Activated gamma-delta T cell treated with Interleukin-2 at 50 U/mL for 16 hours (primary cell): ENCODE measurements at regions not wholly inside any gene's neighbourhood (a gene's known extent, or its start where the extent isn't known, plus 50 kb on each side); places are given as distances from the start of the nearest gene placed in this dataset.
"Not testable (repeated sequence)": the region's sequence is repeated elsewhere in the genome, so short reads cannot be mapped to it uniquely, and the experiment has no call there.

Experiments
- DNase-seq: peaks from one replicate; pipeline ENCODE4 v3.0.0-alpha.2; 2020

DNA sequence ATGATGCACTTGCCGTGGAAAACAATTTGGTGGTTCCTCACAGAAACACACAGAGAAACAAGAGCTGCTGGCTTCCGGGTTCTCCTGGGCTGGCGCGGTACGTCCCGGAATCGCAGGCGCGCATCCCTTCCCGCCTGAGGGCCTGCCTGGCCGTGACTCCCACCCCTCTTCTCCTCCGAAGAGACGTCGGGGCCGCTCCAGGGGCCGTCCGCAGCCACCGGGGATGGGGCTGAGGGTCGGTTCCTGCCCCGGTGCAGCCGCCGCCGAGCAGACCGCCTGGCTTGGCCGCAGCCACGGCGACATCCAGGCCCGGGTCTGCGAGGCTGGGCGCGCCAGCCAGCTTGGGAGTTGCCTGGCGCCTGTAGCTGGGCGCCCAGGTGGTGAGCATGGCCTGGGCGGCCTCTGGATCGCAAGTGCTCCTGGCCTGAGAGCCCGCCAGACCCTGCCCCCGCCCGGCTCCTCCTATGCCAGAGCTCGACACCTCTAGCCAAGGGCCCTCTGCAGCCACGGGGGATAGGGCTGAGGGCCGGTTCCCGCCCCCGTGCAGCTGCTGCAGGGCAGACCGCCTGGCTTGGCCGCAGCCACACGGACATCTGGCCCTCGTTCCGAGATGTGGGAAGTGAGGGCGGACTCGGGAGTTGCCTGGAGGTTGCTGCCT is 1647.5 kb downstream of the SPATA31A7 start:
- DNase-seq, result not testable (repeated sequence)

DNA sequence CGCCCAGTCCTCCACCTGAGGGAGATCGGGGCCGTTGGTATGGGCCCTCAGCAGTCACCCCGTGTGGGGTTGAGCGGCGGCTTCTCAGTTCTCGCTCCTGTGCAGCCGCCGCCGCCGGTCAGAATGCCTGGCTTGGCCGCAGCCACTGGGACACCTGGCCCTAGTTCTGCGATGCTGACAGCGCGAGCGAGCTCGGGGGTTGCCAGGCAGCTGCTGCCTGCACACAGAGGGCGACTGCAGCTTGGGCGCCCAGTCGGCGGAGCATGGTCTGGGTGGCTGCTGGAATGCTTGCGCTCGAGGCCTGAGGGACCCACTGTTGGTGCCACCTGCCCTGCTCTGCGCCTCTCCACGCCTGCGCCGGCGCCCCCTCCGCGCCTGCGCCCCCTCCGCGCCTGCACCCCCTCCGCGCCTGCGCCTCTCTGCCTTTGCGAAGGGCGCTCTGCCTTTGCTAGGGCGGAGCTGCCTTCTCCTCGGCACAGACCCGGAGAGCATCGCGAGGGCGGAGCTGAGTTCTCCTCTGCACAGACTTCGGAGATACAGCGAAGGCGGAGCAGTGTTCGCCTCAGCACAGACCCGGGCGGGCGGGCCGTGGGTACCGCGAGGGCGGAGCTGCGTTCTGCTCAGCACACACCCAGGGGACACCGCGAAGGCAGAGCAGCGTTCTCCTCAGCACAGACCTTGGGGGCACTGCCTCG is 1648.3 kb downstream of the SPATA31A7 start:
- peak; percentile 97 for DNase-seq

DNA sequence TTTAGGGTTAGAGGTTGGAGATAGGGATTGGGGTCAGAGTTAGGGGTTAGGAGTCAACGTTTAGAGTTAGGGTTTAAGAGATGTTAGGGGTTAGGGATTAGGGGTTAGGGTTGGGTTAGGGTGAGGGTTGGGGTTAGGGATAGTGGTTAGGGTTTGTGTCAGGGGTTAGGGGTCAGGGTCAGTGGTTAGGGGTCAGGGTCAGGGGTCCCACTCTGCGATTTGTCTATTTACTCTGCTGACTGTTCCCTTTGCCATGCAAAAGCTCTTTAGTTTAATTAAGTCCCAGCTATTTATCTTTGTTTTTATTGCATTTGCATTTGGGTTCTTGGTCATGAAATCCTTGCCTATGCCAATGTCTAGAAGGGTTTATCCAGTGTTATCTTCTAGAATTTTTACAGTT is 1649.3 kb downstream of the SPATA31A7 start:
- DNase-seq, result not testable (repeated sequence)

DNA sequence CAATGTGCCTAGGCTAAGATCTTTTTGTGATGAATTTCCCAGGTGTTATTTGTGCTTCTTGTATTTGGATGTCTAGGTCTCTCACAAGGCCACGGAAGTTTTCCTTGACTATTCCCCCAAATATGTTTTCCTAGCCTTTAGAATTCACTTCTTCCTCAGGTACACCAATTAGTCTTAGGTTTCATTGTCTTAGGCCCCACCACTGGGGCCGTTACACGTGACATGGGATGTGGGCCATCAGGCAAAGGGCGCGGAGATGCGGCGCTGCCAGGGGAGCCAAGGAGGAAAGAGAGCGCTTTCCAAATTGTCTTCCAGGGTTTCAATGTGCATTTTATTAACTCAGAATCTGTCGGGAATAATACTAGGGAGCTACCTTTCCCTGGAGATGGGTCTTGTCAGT is 1653.3 kb downstream of the SPATA31A7 start:
- DNase-seq, result not testable (repeated sequence)

DNA sequence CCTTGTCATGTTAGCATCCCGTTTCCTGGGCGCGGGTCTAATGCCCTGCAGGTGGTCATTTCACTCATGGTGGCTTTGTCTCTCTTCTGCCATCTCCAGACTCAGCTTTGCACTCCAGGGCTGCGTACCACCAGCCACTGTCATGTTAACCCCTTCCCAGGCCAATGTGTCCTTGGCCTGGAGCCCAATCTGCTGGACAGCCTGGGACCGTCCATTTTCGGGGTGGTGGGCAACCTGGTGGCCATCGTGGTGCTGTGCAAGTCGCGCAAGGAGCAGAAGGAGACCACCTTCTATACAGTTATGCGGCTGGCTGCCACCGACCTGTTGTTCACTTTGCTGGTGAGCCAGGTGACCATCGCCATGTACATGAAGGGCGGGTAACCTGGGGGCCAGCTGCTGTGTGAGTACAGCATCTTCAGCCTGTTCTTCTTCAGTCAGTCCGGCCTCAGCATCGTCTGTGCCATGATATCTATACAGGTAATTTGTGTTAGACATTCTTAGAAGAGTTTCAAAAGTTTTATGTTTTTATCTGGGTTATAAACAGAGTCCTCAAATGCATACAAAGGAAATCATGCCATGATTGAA is 1654.0 kb downstream of the SPATA31A7 start:
- DNase-seq, result not testable (repeated sequence)

DNA sequence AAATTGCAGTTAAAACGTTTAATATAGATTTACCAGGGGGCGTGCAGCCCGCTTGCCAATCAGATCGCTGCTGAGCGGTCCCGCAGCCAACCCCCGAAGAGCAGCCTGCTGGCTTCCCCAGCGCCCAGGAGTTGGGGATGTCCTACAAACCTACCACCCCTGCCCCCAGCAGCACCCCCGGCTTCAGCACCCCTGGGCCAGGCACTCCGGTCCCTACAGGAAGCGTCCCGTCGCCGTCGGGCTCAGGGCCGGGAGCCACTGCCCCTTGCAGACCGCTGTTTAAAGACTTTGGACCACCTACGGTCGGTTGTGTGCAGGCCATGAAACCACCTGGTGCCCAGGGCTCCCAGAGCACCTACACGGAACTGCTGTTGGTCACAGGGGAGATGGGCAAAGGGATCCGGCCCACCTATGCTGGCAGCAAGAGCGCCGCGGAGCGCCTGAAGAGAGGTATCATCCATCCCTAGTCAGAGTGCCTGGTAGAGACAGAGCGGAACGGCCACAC is 1654.9 kb downstream of the SPATA31A7 start:
- not testable (repeated sequence) for DNase-seq

DNA sequence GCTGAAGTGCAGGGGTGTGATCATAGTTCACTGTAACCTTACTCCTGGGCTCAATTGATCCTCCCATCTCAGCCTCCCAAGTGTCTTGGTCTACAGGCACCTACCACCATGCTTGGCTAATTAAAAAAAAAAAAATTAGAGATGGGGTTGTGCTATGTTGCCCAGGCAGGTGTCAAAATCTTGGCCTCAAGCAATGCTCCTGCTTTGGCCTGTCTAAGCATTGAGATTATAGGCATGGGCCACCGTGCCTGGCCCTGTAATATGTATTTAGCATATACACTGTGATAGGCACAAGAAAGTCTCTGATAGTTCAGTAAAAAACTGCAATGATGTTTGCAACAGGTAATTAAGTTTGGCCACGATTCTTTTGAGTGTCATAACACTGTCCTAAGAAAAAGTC is 1658.4 kb downstream of the SPATA31A7 start:
- DNase-seq, result not testable (repeated sequence)

DNA sequence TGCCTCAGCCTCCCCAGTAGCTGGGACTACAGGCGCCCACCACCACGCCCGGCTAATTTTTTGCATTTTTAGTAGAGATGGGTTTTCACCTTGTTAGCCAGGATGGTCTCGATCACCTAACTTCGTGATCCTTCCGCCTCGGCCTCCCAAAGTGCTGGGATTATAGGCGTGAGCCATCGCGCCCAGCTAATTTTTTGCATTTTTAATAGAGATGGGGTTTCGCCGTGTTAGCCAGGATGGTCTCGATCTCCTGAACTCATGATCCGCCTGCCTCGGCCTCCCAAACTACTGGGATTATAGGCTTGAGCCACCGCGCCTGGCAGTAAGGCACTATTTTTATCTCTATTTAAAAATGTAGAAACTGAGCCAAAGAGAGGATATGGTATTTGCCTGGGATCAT is 1660.2 kb downstream of the SPATA31A7 start:
- not testable (repeated sequence) for DNase-seq

DNA sequence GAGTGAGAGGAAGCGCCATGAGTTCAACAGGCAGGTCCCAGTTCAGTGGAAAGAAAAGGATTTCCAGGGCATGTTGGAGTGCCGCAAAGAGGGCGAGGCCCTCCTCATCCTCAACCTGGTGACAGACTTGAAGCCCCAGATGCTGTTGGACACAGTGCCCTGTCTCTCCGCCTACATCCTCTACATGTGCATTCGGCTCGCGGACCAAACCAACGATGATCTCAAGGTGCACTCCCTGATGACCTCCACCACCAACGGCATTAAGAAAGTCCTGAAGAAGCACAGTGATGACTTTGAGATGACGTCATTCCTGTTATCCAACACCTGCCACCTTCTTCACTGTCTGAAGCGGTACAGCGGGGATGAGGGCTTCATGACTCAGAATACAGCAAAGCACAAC is 1667.4 kb downstream of the SPATA31A7 start:
- DNase-seq, result not testable (repeated sequence)

DNA sequence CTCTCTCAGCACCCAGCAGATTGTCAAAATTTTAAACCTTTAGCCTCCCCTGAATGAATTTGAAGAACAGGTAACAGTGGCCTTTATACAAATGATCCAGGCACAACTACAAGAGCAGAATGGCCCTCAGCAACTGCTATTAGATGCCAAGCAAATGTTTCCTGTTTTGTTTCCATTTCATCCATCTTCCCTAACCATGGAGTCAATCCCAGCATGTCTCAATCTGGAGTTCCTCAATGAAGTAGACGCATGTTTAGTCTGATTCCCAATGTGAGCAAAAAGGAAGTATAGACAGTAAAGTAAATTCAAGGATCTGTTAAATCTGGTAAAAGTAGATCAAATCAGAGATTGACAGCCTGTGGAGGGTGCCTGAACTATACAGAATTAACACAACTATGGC is 1668.4 kb downstream of the SPATA31A7 start:
- not testable (repeated sequence) for DNase-seq

DNA sequence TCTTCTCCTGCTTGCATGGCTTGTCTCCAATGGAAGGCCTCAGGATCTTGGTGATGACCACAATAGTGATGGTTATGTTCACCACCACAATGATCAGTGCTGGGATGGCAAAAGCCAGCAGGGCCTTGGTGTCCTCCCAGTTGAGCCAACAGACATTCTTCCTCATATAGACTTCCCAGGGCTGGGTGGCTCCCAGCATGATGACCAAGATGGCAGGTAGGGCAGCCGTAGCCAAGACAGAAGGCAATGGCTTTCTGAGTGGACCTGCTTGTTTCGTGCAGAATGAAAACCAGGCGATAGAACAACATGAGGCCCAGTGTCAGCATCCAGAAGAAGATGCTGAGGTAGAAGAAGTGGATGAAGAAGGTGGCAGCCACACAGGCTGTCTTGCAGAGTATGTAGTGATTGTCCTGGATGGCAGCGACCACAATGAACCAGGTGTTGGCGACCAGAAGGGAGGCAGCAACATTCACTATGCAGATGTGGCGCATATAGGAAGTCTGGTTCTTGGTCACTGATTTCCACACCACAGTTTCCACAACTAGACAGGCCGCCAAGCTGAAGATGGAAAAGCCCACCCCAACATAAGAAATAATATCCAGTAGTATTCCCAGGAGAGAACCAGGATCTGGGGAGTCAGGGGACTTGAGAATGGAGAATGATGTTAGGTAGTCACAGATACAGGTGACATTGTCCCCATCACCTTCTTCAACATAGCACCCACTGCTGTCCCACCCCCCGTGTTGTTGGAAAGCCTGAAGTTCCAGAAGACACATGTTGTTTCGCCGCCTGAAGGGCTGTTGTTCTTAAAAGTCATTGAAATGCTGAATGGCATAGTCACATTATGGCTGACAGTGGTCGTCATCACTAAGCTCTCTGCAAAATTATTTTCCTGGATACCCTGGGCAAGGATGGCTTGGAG is 1671.4 kb downstream of the SPATA31A7 start:
- not testable (repeated sequence) for DNase-seq

DNA sequence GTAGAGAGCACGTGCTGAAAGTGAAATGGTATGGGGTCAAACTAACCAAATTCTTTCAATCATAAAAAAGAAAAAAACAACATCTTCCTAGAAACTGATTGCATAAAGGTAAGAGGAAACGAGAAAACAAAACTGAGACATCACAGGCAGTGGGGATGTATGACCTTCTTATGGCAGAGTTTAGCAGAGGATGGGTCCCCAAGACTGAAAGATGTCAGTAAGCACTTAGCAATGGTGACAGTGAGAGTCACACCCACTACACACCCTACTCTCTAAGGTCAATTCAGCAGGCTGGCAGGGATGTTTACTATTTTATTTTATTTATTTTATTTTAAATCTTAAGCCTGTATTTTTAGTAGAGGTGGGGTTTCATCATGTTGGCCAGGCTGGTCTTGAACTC is 1672.3 kb downstream of the SPATA31A7 start:
- DNase-seq, result not testable (repeated sequence)

DNA sequence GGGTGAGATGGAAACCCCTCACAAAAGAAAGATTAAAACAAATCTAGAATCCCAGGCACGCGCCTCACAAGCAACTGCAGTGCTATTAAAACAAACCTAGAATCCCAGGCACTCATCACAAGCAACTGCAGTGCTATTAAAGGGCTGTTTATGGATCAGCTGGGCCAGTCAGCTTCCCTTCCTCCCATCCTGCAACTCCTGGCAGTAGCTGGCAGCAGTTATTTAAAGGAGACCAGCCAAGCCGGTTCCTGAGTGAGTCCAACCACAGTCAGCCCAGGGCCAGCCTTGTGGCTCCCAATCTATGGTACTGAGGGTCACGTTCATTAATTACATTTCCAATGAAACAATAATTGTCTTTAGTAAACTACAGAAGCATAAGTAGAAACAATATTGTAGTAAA is 1673.5 kb downstream of the SPATA31A7 start:
- not testable (repeated sequence) for DNase-seq

DNA sequence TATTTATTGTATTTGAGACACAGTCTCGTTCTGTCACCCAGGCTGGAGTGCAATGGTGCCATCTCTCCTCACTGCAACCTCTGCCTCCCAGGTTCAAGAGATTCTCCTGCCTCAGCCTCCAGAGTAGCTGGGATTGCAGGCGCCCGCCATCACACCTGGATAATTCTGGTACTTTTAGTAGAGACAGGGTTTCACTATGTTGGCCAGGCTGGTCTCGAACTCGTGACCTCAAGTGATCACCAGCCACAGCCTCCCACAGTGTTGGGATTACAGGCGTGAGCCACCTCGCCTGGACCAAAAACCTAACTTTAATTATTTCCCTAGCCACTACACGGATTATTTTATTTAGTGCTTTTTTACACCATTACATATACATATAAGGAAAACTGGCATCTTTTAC is 1674.0 kb downstream of the SPATA31A7 start:
- not testable (repeated sequence) for DNase-seq

DNA sequence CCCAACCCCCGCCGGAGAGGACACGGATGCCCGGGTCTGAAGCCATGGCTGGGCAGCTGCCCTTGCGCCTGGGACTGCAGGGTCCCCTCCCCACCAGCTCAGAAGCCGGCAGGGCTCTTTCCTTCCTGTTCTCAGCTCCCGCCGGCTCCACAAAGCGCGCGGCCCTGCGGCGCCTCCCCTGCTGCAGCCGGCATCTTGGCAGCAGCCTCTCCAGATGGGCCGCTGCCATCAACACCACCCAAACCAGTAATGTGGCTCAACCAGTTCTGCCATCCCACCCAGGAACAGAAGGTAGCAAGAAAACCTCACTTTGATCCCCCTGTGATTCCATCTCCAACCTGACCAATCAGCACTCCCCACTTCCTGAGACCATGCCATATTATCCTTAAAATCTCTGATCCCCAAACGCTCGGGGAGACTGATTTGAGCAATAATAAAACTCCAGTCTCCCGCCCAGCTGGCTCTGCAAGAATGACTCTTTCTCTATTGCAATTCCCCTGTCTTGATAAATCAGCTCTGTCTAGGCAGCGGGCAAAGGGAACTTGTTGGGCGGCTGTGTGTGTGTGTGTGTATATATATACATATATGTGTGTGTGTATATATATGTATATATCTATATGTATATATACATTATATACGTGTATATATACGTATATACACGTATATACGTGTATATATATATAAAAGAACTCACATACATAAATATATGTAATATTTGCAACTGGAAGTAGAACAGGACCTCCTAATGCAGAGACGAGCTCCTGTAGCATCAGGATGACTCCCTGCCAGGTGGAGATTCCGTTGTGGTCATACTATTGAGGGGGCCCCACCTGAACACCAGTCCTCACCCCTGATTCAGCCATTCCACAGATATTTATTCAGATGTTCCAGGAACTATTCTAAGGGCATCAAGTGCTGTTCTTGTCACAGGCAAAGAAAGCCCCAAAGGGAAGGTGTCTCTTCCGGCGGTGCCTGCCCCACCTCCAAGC is 1674.9 kb downstream of the SPATA31A7 start:
- DNase-seq, result not testable (repeated sequence)

DNA sequence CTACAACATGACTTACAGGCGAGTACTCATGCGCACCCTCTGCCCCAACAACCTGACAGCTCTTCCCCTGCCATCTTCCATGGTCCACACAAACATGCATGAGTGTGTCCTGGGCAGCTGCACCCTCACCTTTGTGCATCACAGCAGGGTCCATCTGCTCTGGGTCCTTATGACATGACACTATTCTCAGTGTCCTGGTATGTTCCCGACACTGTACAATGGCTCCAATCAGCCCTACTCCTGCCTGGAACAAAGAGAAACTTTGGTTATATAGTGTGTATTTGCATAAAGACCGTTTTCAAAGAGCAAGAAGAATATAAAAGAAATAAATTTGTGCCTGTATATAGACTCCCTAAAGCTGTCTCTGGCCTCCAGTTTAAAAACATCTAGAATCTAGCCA is 1679.2 kb downstream of the SPATA31A7 start:
- DNase-seq, result not testable (repeated sequence)

DNA sequence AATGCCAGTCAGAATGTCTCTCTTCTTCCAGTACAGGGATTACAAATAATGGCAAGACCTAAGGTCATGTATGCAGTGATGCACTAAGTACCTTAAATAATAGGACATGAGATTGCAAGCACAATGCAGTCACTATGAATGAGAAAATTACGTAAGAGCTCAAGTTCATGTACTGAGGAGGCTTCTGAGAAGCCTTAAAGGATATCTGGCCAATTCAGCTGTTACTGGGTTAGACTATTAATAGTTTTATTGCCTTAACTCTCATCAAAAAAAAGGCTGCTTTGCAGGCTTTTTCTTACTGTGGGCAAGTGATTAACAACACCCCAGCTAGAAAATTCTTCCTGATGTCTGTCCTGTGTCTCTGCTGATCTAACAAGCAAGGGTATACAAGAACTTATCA is 1681.9 kb downstream of the SPATA31A7 start:
- not testable (repeated sequence) for DNase-seq

DNA sequence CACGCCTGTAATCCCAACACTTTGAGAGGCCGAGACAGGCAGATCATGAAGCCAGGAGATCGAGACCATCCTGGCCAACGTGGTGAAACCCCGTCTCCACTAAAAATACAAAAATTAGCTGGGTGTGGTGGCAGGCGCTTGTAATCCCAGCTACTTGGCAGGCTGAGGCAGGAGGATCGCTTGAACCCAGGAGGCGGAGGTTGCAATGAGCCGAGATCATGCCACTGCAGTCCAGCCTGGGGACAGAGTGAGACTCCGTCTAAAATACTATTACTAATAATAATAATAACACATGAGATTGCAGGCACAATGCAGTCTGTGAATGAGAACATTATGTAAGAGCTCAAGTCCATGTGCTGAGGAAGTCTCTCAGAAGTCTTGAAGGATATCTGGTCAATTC is 1684.4 kb downstream of the SPATA31A7 start:
- not testable (repeated sequence) for DNase-seq

DNA sequence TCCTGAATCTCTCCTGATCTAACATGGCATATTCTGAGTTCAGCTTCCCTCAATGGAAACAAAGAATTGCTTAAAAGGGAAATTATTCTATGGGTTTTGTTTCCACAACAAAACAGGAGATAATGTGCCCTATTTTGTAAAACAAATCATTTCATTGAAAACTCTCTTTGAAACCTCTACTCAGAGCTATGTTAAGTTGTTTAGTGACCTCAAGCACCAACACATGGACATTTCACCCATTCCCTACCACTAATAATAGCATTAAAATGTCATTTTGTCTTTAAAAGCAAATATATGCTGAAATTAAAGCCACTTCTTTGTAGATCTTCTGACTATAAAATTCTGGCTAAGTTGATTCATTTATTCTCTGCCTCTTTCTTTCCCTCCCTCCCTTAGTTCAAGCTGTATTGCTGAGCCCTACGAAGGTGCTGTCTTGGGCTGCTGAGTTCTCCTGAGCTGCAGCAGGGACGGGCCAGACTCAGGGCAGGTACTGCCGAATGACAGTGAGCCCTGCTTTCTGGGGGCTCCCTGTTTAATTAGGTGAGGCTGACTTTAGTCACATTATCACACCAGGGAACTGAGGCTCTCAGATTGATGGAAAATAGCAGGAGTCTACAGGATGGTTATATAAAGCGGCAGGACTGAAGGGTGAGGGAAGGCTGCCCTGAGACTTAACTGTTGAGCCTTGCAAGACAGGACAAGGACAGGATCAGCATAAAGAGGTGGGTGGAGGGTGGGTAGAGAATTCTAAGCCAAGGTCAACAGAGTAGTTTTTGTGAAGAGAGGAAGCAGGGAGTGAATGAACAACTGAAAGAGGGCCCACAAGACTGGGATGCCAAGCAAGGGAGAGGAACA is 1685.1 kb downstream of the SPATA31A7 start:
- DNase-seq, result not testable (repeated sequence)

DNA sequence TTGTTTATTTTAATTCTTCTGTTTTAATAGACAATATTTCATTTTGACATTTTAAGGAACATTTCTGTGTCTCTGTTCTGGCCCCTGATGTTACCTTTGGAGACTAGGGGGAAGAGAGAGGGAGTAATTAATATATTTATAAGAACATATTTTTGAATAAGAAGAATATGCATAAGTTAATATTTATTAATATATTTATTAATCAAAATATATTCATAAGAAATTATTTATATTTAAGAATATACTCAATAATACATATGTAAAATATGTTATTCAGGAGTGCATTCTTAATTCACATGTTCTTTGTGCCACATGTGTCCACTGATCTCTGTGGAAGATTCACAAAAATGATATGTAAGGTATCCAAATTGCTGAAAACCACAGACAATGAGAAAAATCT is 1687.7 kb downstream of the SPATA31A7 start:
- DNase-seq, result not testable (repeated sequence)
